Panc1 (cell line): ENCODE measurements at regions not wholly inside any gene's neighbourhood (a gene's known extent, or its start where the extent isn't known, plus 50 kb on each side); places are given as distances from the start of the nearest gene placed in this dataset.

Source experiments
- CTCF ChIP-seq: fragments of 450-650 bp; IDR thresholded peaks from 2 replicates; pipeline ENCODE4 v1.5.1; 2017; ENCODE audit warnings: mild to moderate bottlenecking
- POLR2AphosphoS5 ChIP-seq: IDR thresholded peaks from 2 replicates; pipeline ENCODE4 v1.6.1; 2012; ENCODE audit warnings: mild to moderate bottlenecking, low read depth, low read length, moderate library complexity
- SIN3A ChIP-seq: IDR thresholded peaks from 2 replicates; pipeline ENCODE4 v1.6.1; 2012; ENCODE audit warnings: low read depth, mild to moderate bottlenecking, low read length, moderate library complexity, borderline replicate concordance; ENCODE audit not compliant: insufficient read depth
- TF ChIP-seq, protein P1 (sequence below), 2 experiments: IDR thresholded peaks; 2 replicates each; pipeline ENCODE4 v1.6.1; 2011 to 2012; ENCODE audit warnings: low read depth in 2 of 2, control low read depth in 1 of 2, low read length in 1 of 2, mild to moderate bottlenecking in 1 of 2, moderate library complexity in 1 of 2; ENCODE audit not compliant: insufficient read depth in 1 of 2

DNA sequence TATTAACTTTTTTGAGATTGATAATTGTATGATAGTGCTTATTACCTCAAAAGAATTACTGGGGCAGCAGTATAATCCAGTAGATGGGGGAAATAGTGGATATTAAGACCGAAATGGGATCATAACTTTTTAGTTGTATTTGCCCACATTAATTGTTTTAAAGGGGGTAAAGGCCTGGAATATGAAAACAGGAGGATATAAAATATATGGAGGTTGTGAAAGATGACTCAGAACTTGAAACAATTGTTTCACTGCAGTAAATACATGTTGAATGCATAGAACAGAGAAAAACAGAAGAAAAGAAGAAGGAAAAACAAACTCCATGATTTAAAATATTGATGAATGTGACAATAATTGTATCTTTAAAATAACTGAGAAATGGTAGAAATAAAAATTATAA is 94.1 kb upstream of the VPREB1 start:
- TF ChIP-seq CTCF (no peak), POLR2AphosphoS5 (no peak), SIN3A (no peak)
- TF ChIP-seq, protein P1, sequence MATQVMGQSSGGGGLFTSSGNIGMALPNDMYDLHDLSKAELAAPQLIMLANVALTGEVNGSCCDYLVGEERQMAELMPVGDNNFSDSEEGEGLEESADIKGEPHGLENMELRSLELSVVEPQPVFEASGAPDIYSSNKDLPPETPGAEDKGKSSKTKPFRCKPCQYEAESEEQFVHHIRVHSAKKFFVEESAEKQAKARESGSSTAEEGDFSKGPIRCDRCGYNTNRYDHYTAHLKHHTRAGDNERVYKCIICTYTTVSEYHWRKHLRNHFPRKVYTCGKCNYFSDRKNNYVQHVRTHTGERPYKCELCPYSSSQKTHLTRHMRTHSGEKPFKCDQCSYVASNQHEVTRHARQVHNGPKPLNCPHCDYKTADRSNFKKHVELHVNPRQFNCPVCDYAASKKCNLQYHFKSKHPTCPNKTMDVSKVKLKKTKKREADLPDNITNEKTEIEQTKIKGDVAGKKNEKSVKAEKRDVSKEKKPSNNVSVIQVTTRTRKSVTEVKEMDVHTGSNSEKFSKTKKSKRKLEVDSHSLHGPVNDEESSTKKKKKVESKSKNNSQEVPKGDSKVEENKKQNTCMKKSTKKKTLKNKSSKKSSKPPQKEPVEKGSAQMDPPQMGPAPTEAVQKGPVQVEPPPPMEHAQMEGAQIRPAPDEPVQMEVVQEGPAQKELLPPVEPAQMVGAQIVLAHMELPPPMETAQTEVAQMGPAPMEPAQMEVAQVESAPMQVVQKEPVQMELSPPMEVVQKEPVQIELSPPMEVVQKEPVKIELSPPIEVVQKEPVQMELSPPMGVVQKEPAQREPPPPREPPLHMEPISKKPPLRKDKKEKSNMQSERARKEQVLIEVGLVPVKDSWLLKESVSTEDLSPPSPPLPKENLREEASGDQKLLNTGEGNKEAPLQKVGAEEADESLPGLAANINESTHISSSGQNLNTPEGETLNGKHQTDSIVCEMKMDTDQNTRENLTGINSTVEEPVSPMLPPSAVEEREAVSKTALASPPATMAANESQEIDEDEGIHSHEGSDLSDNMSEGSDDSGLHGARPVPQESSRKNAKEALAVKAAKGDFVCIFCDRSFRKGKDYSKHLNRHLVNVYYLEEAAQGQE (IDR thresholded peaks at IDR 0.05; ENCODE audit: insufficient read depth in 1 of 2, low read depth in 2 of 2, low read length in 1 of 2): no peak
